CD14-positive monocyte (primary cell): ENCODE measurements at regions not wholly inside any gene's neighbourhood (a gene's known extent, or its start where the extent isn't known, plus 50 kb on each side); places are given as distances from the start of the nearest gene placed in this dataset.

Experiments
- DNase-seq, 3 donors: peaks; one replicate each; pipeline ENCODE4 v3.0.0-alpha.2; 2011 to 2022
- H2AFZ ChIP-seq: 2 replicates; pipeline ENCODE4 v1.6.0; 2012; ENCODE audit warnings: mild to moderate bottlenecking, low read depth, low read length, inconsistent platforms; ENCODE audit not compliant: insufficient read depth, poor library complexity, severe bottlenecking
- H3K27ac ChIP-seq, 2 donors: 1 replicate in 1 of 2; 2 replicates in 1 of 2; pipeline ENCODE4 v1.5.1; 2012 to 2013; ENCODE audit warnings: low read length in 2 of 2, control low read depth in 1 of 2, inconsistent platforms in 1 of 2, low read depth in 1 of 2, mild to moderate bottlenecking in 1 of 2
- H3K27me3 ChIP-seq, 2 donors: one replicate each; pipeline versions ENCODE4 v1.6.0 to v1.6.1; 2011 to 2013; ENCODE audit warnings: low read length in 2 of 2; ENCODE audit not compliant: control insufficient read depth in 2 of 2, insufficient read depth in 2 of 2
- H3K36me3 ChIP-seq, 2 donors: replicated peaks in 1 of 2; 1 replicate in 1 of 2; 2 replicates in 1 of 2; pipeline versions ENCODE4 v1.5.1 to v1.6.1; 2012 to 2013; ENCODE audit warnings: low read length in 2 of 2, control low read depth in 1 of 2, inconsistent platforms in 1 of 2, mild to moderate bottlenecking in 1 of 2; ENCODE audit not compliant: insufficient read depth in 2 of 2, control insufficient read depth in 1 of 2
- H3K4me1 ChIP-seq, 2 donors: 1 replicate in 1 of 2; 2 replicates in 1 of 2; pipeline versions ENCODE4 v1.5.1 to v1.6.1; 2012 to 2013; ENCODE audit warnings: low read length in 2 of 2, control low read depth in 1 of 2, inconsistent platforms in 1 of 2, mild to moderate bottlenecking in 1 of 2, moderate library complexity in 1 of 2; ENCODE audit not compliant: insufficient read depth in 2 of 2, control insufficient read depth in 1 of 2
- H3K4me2 ChIP-seq: replicated peaks from 2 replicates; pipeline ENCODE3; 2012; ENCODE audit warnings: low read length, moderate library complexity, mild to moderate bottlenecking; ENCODE audit not compliant: poor library complexity, severe bottlenecking; ENCODE audit errors: extremely low read depth
- H3K4me3 ChIP-seq, 3 experiments: fragments of 200-600 bp in 1 of 3; sonication (generic) in 1 of 3; replicated peaks in 1 of 3; 1 replicate in 2 of 3; 2 replicates in 1 of 3; pipeline ENCODE4 v1.5.1; 2011 to 2013; ENCODE audit warnings: low read length in 3 of 3, mild to moderate bottlenecking in 3 of 3, control low read depth in 2 of 3, low read depth in 2 of 3, inconsistent platforms in 1 of 3, moderate library complexity in 1 of 3
- H3K79me2 ChIP-seq: 2 replicates; pipeline ENCODE4 v1.6.0; 2012; ENCODE audit warnings: mild to moderate bottlenecking, control low read depth, inconsistent platforms, low read length, moderate library complexity; ENCODE audit not compliant: insufficient read depth
- H3K9ac ChIP-seq: 2 replicates; pipeline ENCODE4 v1.6.0; 2017; ENCODE audit warnings: low read length, mild to moderate bottlenecking; ENCODE audit not compliant: insufficient read depth, poor library complexity, severe bottlenecking
- H3K9me3 ChIP-seq, 2 donors: replicated peaks in 1 of 2; 1 replicate in 1 of 2; 2 replicates in 1 of 2; pipeline versions ENCODE4 v1.5.1 to v1.6.1; 2012 to 2013; ENCODE audit warnings: low read length in 2 of 2, control low read depth in 1 of 2; ENCODE audit not compliant: control insufficient read depth in 1 of 2, insufficient read depth in 1 of 2
- H4K20me1 ChIP-seq: 2 replicates; pipeline ENCODE4 v1.6.0; 2012; ENCODE audit warnings: mild to moderate bottlenecking, low read length, control low read depth, moderate library complexity; ENCODE audit not compliant: insufficient read depth
- H3K27ac Mint-ChIP-seq, 7 donors: one replicate each; pipeline ENCODE4 v1.8.0; 2020; ENCODE audit warnings: mild to moderate bottlenecking in 7 of 7, mixed read lengths in 7 of 7, moderate library complexity in 6 of 7, inconsistent platforms in 2 of 7
- H3K27me3 Mint-ChIP-seq, 3 donors: one replicate each; pipeline ENCODE4 v1.8.0; 2021 to 2022; ENCODE audit warnings: low read depth in 3 of 3, mild to moderate bottlenecking in 3 of 3, mixed read lengths in 3 of 3, moderate library complexity in 3 of 3, inconsistent platforms in 1 of 3
- H3K36me3 Mint-ChIP-seq, 2 donors: one replicate each; pipeline ENCODE4 v1.8.0; 2020; ENCODE audit warnings: mixed read lengths in 2 of 2, inconsistent platforms in 1 of 2, mild to moderate bottlenecking in 1 of 2
- H3K4me1 Mint-ChIP-seq: one replicate; pipeline ENCODE4 v1.8.0; 2020; ENCODE audit warnings: mild to moderate bottlenecking, mixed read lengths
- H3K4me3 Mint-ChIP-seq, 2 donors: one replicate each; pipeline ENCODE4 v1.8.0; 2020; ENCODE audit warnings: mild to moderate bottlenecking in 2 of 2, mixed read lengths in 2 of 2, moderate library complexity in 1 of 2
- H3K9me3 Mint-ChIP-seq, 7 donors: one replicate each; pipeline ENCODE4 v1.8.0; 2020 to 2022; ENCODE audit warnings: mixed read lengths in 7 of 7, mild to moderate bottlenecking in 6 of 7, moderate library complexity in 6 of 7, inconsistent platforms in 2 of 7
- CTCF ChIP-seq: fragments of 200-600 bp; IDR thresholded peaks from one replicate; pipeline ENCODE4 v1.8.0; 2022; ENCODE audit warnings: antibody characterized with exemption, mild to moderate bottlenecking
- WGBS: methylation state at CpG from one replicate; pipeline ENCODE4 v1.1.5; 2013; ENCODE audit warnings: missing lambda C conversion rate; ENCODE audit not compliant: insufficient coverage; 5-methylcytosine and 5-hydroxymethylcytosine counted together
- intact Hi-C, 2 donors: fragments of 100-400 bp; cut with micrococcal nuclease; formaldehyde crosslinking; loops; one replicate each; pipeline versions ENCODE4 v1.15.0 to v1.15.1; 2023

DNA sequence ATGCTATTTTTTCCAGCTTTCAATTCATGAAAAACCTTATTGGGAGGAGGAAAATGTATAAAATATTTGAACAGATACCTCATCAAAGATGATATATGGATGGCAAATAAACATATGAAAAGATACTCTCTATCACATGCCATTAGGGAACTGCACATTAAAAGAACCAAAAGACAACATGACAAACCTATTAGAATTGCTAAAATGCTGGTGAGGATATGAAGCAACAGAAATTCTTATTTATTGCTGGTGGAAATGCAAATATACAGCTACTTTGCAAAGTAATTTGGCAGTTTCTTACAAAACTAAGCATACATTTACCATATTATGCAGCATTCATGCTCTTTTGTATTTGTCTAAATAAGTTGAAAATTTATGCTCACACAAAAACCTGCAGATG, 1783.9 kb upstream of the PCDH20 start:
- no peak for DNase-seq
- Histone ChIP-seq H3K27ac (no peak overlapping the region), H3K4me1 (no peaks in the 10 kb centered on the region), H3K4me2 (no peak overlapping the region), H3K4me3 (no peak overlapping the region), H3K79me2 (no peaks in the 10 kb centered on the region), H4K20me1 (no peaks in the 10 kb centered on the region), H3K36me3 (no peaks in the 10 kb centered on the region), H2AFZ (no peak overlapping the region), H3K9ac (no peak overlapping the region), H3K9me3 (no peaks in the 10 kb centered on the region), H3K27me3 (no peaks in the 10 kb centered on the region)
- TF ChIP-seq CTCF = no peak
- no peaks in the 10 kb centered on the region for H3K36me3 Mint-ChIP-seq
- peaks cover 0 to 2% (median 0%) of the 10 kb centered on the region in 7 donors for H3K9me3 Mint-ChIP-seq
- no peaks in the 10 kb centered on the region for H3K4me1 Mint-ChIP-seq
- no peaks in the 10 kb centered on the region for H3K27me3 Mint-ChIP-seq
- intact Hi-C loops = no loop called here
- no peak overlapping the region for H3K4me3 Mint-ChIP-seq
- H3K27ac Mint-ChIP-seq = no peak overlapping the region

DNA sequence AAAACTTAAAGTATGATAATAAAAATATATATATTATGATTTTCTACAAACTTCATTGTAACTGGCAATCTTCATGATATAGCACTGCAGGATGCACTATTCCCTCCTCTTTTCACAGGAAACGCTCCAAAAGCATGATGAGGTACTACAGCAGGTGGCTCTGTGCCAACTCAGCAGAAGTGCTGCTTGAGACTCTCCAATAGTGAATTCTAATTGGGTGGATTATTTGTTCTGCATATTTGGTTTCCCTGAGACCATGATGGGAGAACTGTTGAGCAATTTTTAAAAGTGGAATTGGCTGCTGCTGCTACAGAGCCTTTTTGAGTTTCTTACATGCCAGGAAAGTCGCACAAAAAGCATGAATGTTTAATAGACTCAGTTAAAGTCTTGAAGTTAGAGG, 1782.4 kb upstream of the PCDH20 start:
- H3K27me3 ChIP-seq = no peaks in the 10 kb centered on the region
- no peaks in the 10 kb centered on the region for H4K20me1 ChIP-seq
- H2AFZ ChIP-seq = no peak overlapping the region
- H3K9ac ChIP-seq = no peak overlapping the region
- no peak for TF ChIP-seq CTCF
- H3K4me1 Mint-ChIP-seq = no peaks in the 10 kb centered on the region
- no peak overlapping the region for H3K4me3 Mint-ChIP-seq
- no peaks in the 10 kb centered on the region for H3K79me2 ChIP-seq
- no peak overlapping the region for H3K27ac Mint-ChIP-seq
- no peaks in the 10 kb centered on the region for H3K36me3 Mint-ChIP-seq
- no peaks in the 10 kb centered on the region for H3K36me3 ChIP-seq
- no peaks in the 10 kb centered on the region for H3K4me1 ChIP-seq
- no peak overlapping the region for H3K4me2 ChIP-seq
- WGBS = 78% methylated on average over 1 of the region's 2 CpGs
- intact Hi-C loops = no loop called here
- H3K9me3 Mint-ChIP-seq = peaks cover 0 to 2% (median 0%) of the 10 kb centered on the region in 7 donors
- no peaks in the 10 kb centered on the region for H3K9me3 ChIP-seq
- H3K27ac ChIP-seq = no peak overlapping the region
- no peak overlapping the region for H3K4me3 ChIP-seq
- no peaks in the 10 kb centered on the region for H3K27me3 Mint-ChIP-seq
- DNase-seq = no peak
